ENCODE measurements at regions not wholly inside any gene's neighbourhood (a gene's known extent, or its start where the extent isn't known, plus 50 kb on each side); places are given as distances from the start of the nearest gene placed in this dataset.

DNA sequence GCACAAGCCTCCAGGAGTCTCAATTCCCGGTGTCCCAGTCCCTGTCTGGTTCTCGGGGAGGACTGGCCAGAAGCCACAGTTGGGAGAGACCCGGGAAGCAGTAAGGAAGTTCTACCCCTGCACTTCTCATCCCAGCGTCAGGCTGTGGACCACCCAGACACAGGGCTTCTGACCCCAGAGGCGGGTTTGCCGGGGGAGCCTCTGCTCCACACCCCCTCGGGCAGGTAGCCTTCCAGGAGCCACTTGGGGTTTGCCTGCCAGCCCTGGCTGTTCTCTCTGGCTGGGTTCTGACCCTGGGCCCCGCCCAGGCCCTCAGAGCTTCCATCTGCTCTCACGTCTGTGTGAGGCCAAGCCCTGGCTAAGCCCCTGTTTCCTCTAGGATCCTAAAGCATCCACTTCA, 94.4 kb upstream of the GPC1 start:
- no peak for DNase-seq (ENCODE audit: low spot score)
- H2BK5ac ChIP-seq (ENCODE audit: low read length) = no peak overlapping the region
- no peak overlapping the region for H4K91ac ChIP-seq (ENCODE audit: low read depth, low read length, poor library complexity)
- H3K23ac ChIP-seq (ENCODE audit: low read depth, low read length, poor library complexity) = no peak overlapping the region
- WGBS, 2 donors (ENCODE audit: extremely low coverage in 2 of 2, insufficient read length in 2 of 2, insufficient replicate concordance in 1 of 2) = no CpG with 5 or more reads among the region's 9 CpGs
- no peak overlapping the region for H3K27ac ChIP-seq (replicated peaks; ENCODE audit: low read length)
- H3K4me1 ChIP-seq (ENCODE audit: control insufficient read depth in 2 of 2, insufficient read depth in 1 of 2, low read depth in 1 of 2, low read length in 2 of 2) = peaks cover 0 to 1% of the 10 kb centered on the region in 2 donors
- no peak overlapping the region for H2AFZ ChIP-seq (ENCODE audit: low read length)
- H3K4me2 ChIP-seq (ENCODE audit: insufficient read depth, low read length, poor library complexity, severe bottlenecking) = no peak overlapping the region
- no peak overlapping the region for H3K9ac ChIP-seq (ENCODE audit: low read depth, low read length, poor library complexity)
- no peak overlapping the region for H2BK12ac ChIP-seq (ENCODE audit: low read length)
- H3K9me3 ChIP-seq (replicated peaks in 1 of 2; ENCODE audit: control insufficient read depth in 2 of 2, insufficient read depth in 1 of 2, low read depth in 1 of 2, low read length in 2 of 2) = peaks cover 2 to 13% of the 10 kb centered on the region in 2 donors
- H3K79me1 ChIP-seq (ENCODE audit: low read depth, low read length) = no peaks in the 10 kb centered on the region
- H2BK120ac ChIP-seq (ENCODE audit: low read depth, low read length) = peak overlapping the region; percentile 85
- no peak overlapping the region for H3K4me3 ChIP-seq (ENCODE audit: low read length in 2 of 2)
- no peak overlapping the region for H4K8ac ChIP-seq (ENCODE audit: low read depth, low read length)
- peak overlapping the region; percentile 1 for H3K18ac ChIP-seq (ENCODE audit: low read length)
- H3K27me3 ChIP-seq (ENCODE audit: control insufficient read depth in 3 of 3, insufficient read depth in 3 of 3, low read depth in 1 of 3, low read length in 3 of 3) = peaks cover 0 to 4% (median 0%) of the 10 kb centered on the region in 3 experiments
- no peak overlapping the region for H3K4ac ChIP-seq (ENCODE audit: low read length)
- H2AK5ac ChIP-seq (ENCODE audit: low read depth, low read length) = no peak overlapping the region
- H3K36me3 ChIP-seq (replicated peaks in 1 of 2; ENCODE audit: control insufficient read depth in 2 of 2, insufficient read depth in 2 of 2, low read length in 2 of 2) = no peaks in the 10 kb centered on the region
- H3K14ac ChIP-seq (ENCODE audit: low read length) = no peak overlapping the region
- H2BK15ac ChIP-seq (ENCODE audit: low read length) = no peak overlapping the region

DNA sequence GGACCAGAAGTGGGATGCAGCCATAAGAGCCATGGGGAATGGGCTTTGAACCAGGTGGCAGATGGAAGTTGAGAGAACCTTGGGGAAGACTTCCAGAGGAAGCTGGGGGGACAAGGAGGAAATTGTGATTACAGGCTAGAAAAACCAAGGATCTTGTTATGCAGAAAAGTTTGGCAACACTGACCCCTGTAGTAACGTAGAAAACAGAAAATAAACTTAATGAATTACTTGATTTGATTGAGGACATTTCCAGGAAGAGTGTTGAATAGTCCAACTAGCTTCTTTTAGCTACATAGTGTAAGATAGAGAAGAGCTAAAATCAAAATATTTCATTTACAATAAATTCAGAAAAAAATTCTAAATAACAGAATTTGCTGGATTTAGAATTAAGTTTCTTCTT, 91.9 kb upstream of the GPC1 start:
- H2BK12ac ChIP-seq (ENCODE audit: low read length) = no peak overlapping the region
- H3K18ac ChIP-seq (ENCODE audit: low read length) = no peak overlapping the region
- no peak overlapping the region for H3K4me3 ChIP-seq (ENCODE audit: low read length in 2 of 2)
- no peak overlapping the region for H2AK5ac ChIP-seq (ENCODE audit: low read depth, low read length)
- no peak overlapping the region for H4K91ac ChIP-seq (ENCODE audit: low read depth, low read length, poor library complexity)
- H3K4me2 ChIP-seq (ENCODE audit: insufficient read depth, low read length, poor library complexity, severe bottlenecking) = no peak overlapping the region
- DNase-seq (ENCODE audit: low spot score) = no peak
- H2BK15ac ChIP-seq (ENCODE audit: low read length) = no peak overlapping the region
- no peak overlapping the region for H4K8ac ChIP-seq (ENCODE audit: low read depth, low read length)
- H3K14ac ChIP-seq (ENCODE audit: low read length) = no peak overlapping the region
- no peak overlapping the region for H2AFZ ChIP-seq (ENCODE audit: low read length)
- H3K36me3 ChIP-seq (replicated peaks in 1 of 2; ENCODE audit: control insufficient read depth in 2 of 2, insufficient read depth in 2 of 2, low read length in 2 of 2) = no peaks in the 10 kb centered on the region
- no peak overlapping the region for H3K27ac ChIP-seq (replicated peaks; ENCODE audit: low read length)
- peaks cover 2 to 10% of the 10 kb centered on the region in 2 donors for H3K9me3 ChIP-seq (replicated peaks in 1 of 2; ENCODE audit: control insufficient read depth in 2 of 2, insufficient read depth in 1 of 2, low read depth in 1 of 2, low read length in 2 of 2)
- peaks cover 0 to 1% of the 10 kb centered on the region in 2 donors for H3K4me1 ChIP-seq (ENCODE audit: control insufficient read depth in 2 of 2, insufficient read depth in 1 of 2, low read depth in 1 of 2, low read length in 2 of 2)
- H3K79me1 ChIP-seq (ENCODE audit: low read depth, low read length) = no peaks in the 10 kb centered on the region
- no peak overlapping the region for H3K9ac ChIP-seq (ENCODE audit: low read depth, low read length, poor library complexity)
- no peak overlapping the region for H3K4ac ChIP-seq (ENCODE audit: low read length)
- no peak overlapping the region for H2BK5ac ChIP-seq (ENCODE audit: low read length)
- WGBS, 2 donors (ENCODE audit: extremely low coverage in 2 of 2, insufficient read length in 2 of 2, insufficient replicate concordance in 1 of 2) = no CpG with 5 or more reads among the region's 1 CpG
- H3K23ac ChIP-seq (ENCODE audit: low read depth, low read length, poor library complexity) = no peak overlapping the region
- no peak overlapping the region for H2BK120ac ChIP-seq (ENCODE audit: low read depth, low read length)
- peaks cover 0 to 3% (median 0%) of the 10 kb centered on the region in 3 experiments for H3K27me3 ChIP-seq (ENCODE audit: control insufficient read depth in 3 of 3, insufficient read depth in 3 of 3, low read depth in 1 of 3, low read length in 3 of 3)

DNA sequence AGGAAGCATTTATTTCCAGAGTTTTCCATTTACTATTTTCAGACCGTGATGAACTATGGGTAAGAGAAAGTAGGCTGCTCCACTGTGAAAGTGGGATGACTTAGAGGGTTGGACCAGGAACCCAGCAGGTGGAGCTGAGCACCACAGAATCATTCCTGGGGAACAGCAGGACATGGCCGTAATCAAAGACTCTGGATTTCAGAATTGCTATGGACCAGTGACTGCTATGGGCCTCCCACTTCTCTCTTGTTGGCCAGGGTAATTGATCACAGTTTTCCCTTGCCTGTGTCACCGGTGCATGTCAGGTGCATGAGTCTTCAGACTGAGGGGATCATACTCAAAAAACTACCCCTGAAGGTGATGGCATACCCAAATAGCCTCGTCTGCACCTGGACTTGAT, 90.6 kb upstream of the GPC1 start:
- Histone ChIP-seq H3K4ac (ENCODE audit: low read length) (no peak overlapping the region), H2BK15ac (ENCODE audit: low read length) (no peak overlapping the region)

DNA sequence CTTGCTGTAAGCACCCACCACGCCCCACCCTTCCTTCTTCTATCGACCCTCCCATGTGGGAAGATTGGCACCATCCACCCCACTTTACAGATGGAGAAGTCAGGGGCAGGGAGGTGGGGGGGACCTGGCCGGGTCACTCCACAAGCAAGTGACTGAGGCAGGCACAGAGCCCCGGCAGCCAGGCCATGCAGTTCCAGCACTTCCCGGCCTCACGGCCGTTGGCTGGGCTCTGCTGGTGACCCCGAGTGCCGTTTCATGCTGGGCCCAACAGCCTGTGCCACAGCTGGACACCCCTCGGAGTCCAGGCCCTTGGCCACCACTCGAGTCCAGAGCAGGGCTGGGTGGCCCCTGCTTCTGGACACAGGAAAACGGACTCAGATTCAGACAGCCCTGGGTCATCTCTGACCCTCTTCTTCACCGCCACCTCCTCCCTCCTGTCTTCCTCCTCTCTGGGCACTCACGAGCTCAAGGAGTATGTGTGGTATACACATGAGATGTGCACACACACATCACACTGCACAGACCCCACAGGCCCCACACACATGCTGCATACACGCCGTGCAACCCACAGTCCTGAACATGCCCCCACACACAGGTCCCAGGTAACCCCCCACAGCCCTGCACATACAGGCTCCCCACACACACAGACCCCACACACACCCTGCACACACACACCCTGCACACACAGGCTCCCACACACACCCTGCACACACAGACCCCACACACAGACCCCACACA, 89.3 kb upstream of the GPC1 start:
- Histone ChIP-seq H4K91ac (ENCODE audit: low read depth, low read length, poor library complexity) (no peak overlapping the region), H3K18ac (ENCODE audit: low read length) (peak overlapping the region; percentile 33), H3K36me3 (replicated peaks in 1 of 2; ENCODE audit: control insufficient read depth in 2 of 2, insufficient read depth in 2 of 2, low read length in 2 of 2) (no peaks in the 10 kb centered on the region), H2BK5ac (ENCODE audit: low read length) (no peak overlapping the region), H3K27ac (replicated peaks; ENCODE audit: low read length) (no peak overlapping the region), H2BK12ac (ENCODE audit: low read length) (no peak overlapping the region), H3K79me1 (ENCODE audit: low read depth, low read length) (no peaks in the 10 kb centered on the region), H3K4ac (ENCODE audit: low read length) (no peak overlapping the region), H2AFZ (ENCODE audit: low read length) (no peak overlapping the region), H3K9ac (ENCODE audit: low read depth, low read length, poor library complexity) (no peak overlapping the region), H2AK5ac (ENCODE audit: low read depth, low read length) (peak overlapping the region; percentile 86), H3K9me3 (replicated peaks in 1 of 2; ENCODE audit: control insufficient read depth in 2 of 2, insufficient read depth in 1 of 2, low read depth in 1 of 2, low read length in 2 of 2) (peaks cover 2 to 10% of the 10 kb centered on the region in 2 donors), H3K4me1 (ENCODE audit: control insufficient read depth in 2 of 2, insufficient read depth in 1 of 2, low read depth in 1 of 2, low read length in 2 of 2) (no peaks in the 10 kb centered on the region), H2BK15ac (ENCODE audit: low read length) (no peak overlapping the region), H3K4me2 (ENCODE audit: insufficient read depth, low read length, poor library complexity, severe bottlenecking) (no peak overlapping the region), H3K14ac (ENCODE audit: low read length) (no peak overlapping the region), H4K8ac (ENCODE audit: low read depth, low read length) (peak overlapping the region; percentile 0), H3K4me3 (ENCODE audit: low read length in 2 of 2) (no peak overlapping the region), H3K23ac (ENCODE audit: low read depth, low read length, poor library complexity) (no peak overlapping the region), H3K27me3 (ENCODE audit: control insufficient read depth in 3 of 3, insufficient read depth in 3 of 3, low read depth in 1 of 3, low read length in 3 of 3) (no peaks in the 10 kb centered on the region), H2BK120ac (ENCODE audit: low read depth, low read length) (no peak overlapping the region)
- WGBS, 2 donors (ENCODE audit: extremely low coverage in 2 of 2, insufficient read length in 2 of 2, insufficient replicate concordance in 1 of 2) = no CpG with 5 or more reads among the region's 16 CpGs
- DNase-seq (ENCODE audit: low spot score) = no peak

More for the DNA sequence above, 90.6 kb upstream of the GPC1 start:
- Histone ChIP-seq H3K18ac (ENCODE audit: low read length) (no peak overlapping the region), H3K27ac (replicated peaks; ENCODE audit: low read length) (no peak overlapping the region), H3K9me3 (replicated peaks in 1 of 2; ENCODE audit: control insufficient read depth in 2 of 2, insufficient read depth in 1 of 2, low read depth in 1 of 2, low read length in 2 of 2) (peaks cover 2 to 10% of the 10 kb centered on the region in 2 donors), H3K4me1 (ENCODE audit: control insufficient read depth in 2 of 2, insufficient read depth in 1 of 2, low read depth in 1 of 2, low read length in 2 of 2) (peaks cover 0 to 1% of the 10 kb centered on the region in 2 donors), H4K91ac (ENCODE audit: low read depth, low read length, poor library complexity) (no peak overlapping the region), H3K23ac (ENCODE audit: low read depth, low read length, poor library complexity) (no peak overlapping the region), H2AFZ (ENCODE audit: low read length) (no peak overlapping the region), H3K36me3 (replicated peaks in 1 of 2; ENCODE audit: control insufficient read depth in 2 of 2, insufficient read depth in 2 of 2, low read length in 2 of 2) (no peaks in the 10 kb centered on the region), H3K79me1 (ENCODE audit: low read depth, low read length) (no peaks in the 10 kb centered on the region), H2BK5ac (ENCODE audit: low read length) (no peak overlapping the region), H3K4me2 (ENCODE audit: insufficient read depth, low read length, poor library complexity, severe bottlenecking) (no peak overlapping the region), H4K8ac (ENCODE audit: low read depth, low read length) (no peak overlapping the region), H3K27me3 (ENCODE audit: control insufficient read depth in 3 of 3, insufficient read depth in 3 of 3, low read depth in 1 of 3, low read length in 3 of 3) (no peaks in the 10 kb centered on the region), H3K14ac (ENCODE audit: low read length) (no peak overlapping the region), H2AK5ac (ENCODE audit: low read depth, low read length) (no peak overlapping the region), H3K9ac (ENCODE audit: low read depth, low read length, poor library complexity) (peak overlapping the region; percentile 15), H3K4me3 (ENCODE audit: low read length in 2 of 2) (no peak overlapping the region), H2BK12ac (ENCODE audit: low read length) (no peak overlapping the region), H2BK120ac (ENCODE audit: low read depth, low read length) (no peak overlapping the region)
- no CpG with 5 or more reads among the region's 4 CpGs for WGBS, 2 donors (ENCODE audit: extremely low coverage in 2 of 2, insufficient read length in 2 of 2, insufficient replicate concordance in 1 of 2)
- DNase-seq (ENCODE audit: low spot score) = no peak
